Loucy (cell line): ENCODE measurements at regions not wholly inside any gene's neighbourhood (a gene's known extent, or its start where the extent isn't known, plus 50 kb on each side); places are given as distances from the start of the nearest gene placed in this dataset.
"Not testable (repeated sequence)": the region's sequence is repeated elsewhere in the genome, so short reads cannot be mapped to it uniquely, and the experiment has no call there.

Experiments
- H2AFZ ChIP-seq: fragments of 200-600 bp; sonication (generic); 2 replicates; pipeline ENCODE4 v1.6.0; 2016; ENCODE audit warnings: antibody characterized with exemption, mild to moderate bottlenecking, low read length, moderate library complexity
- H3F3A ChIP-seq: fragments of 200-600 bp; 2 replicates; pipeline ENCODE4 v1.6.0; 2016; ENCODE audit warnings: antibody characterized with exemption, low read depth, mild to moderate bottlenecking
- H3K27me3 ChIP-seq: fragments of 200-600 bp; sonication (generic); 2 replicates; pipeline ENCODE4 v1.6.1; 2014; ENCODE audit warnings: low read length, mild to moderate bottlenecking; ENCODE audit not compliant: insufficient read depth, poor library complexity, severe bottlenecking
- H3K36me3 ChIP-seq: fragments of 200-600 bp; sonication (generic); 2 replicates; pipeline ENCODE4 v1.6.1; 2016; ENCODE audit warnings: low read length; ENCODE audit not compliant: insufficient read depth
- H3K4me1 ChIP-seq: fragments of 200-600 bp; sonication (generic); 2 replicates; pipeline ENCODE4 v1.5.1; 2014; ENCODE audit warnings: low read length, mild to moderate bottlenecking; ENCODE audit not compliant: insufficient read depth, poor library complexity, severe bottlenecking
- H3K4me2 ChIP-seq: fragments of 200-600 bp; sonication (generic); 2 replicates; pipeline ENCODE4 v1.6.0; 2014; ENCODE audit warnings: antibody characterized with exemption, low read length, low read depth, mild to moderate bottlenecking; ENCODE audit not compliant: poor library complexity, severe bottlenecking
- H3K4me3 ChIP-seq: fragments of 200-600 bp; sonication (generic); 2 replicates; pipeline ENCODE4 v1.5.1; 2014; ENCODE audit warnings: low read length, mild to moderate bottlenecking, mixed read lengths; ENCODE audit not compliant: poor library complexity, severe bottlenecking
- H3K79me2 ChIP-seq: fragments of 200-600 bp; sonication (generic); 2 replicates; pipeline ENCODE4 v1.6.1; 2014; ENCODE audit warnings: low read length; ENCODE audit not compliant: insufficient read depth
- H3K9ac ChIP-seq: fragments of 200-600 bp; sonication (generic); 2 replicates; pipeline ENCODE4 v1.6.0; 2014; ENCODE audit warnings: mild to moderate bottlenecking, low read depth, low read length, moderate library complexity; ENCODE audit not compliant: poor library complexity, severe bottlenecking
- H3K9me2 ChIP-seq: fragments of 200-600 bp; sonication (generic); replicated peaks from 2 replicates; pipeline ENCODE4 v1.6.1; 2016; ENCODE audit warnings: low read depth, low read length, mixed read lengths
- H3K9me3 ChIP-seq: fragments of 200-600 bp; sonication (generic); 2 replicates; pipeline ENCODE4 v1.6.1; 2014; ENCODE audit warnings: mild to moderate bottlenecking, antibody characterized with exemption, low read length, low read depth; ENCODE audit not compliant: insufficient read depth
- H4K20me1 ChIP-seq: fragments of 200-600 bp; sonication (generic); 2 replicates; pipeline ENCODE4 v1.6.0; 2014; ENCODE audit warnings: antibody characterized with exemption, low read length, mild to moderate bottlenecking; ENCODE audit not compliant: insufficient read depth, poor library complexity, severe bottlenecking
- CTCF ChIP-seq: fragments of 200-600 bp; sonication (generic); conservative IDR thresholded peaks from 2 replicates; pipeline ENCODE4 v1.5.1; 2014; ENCODE audit warnings: mild to moderate bottlenecking, antibody characterized with exemption, low read length
- EZH2phosphoT487 ChIP-seq: fragments of 200-600 bp; IDR thresholded peaks from 2 replicates; pipeline ENCODE4 v1.6.1; 2018; ENCODE audit warnings: antibody characterized with exemption, mild to moderate bottlenecking, moderate library complexity, borderline replicate concordance

- H3K27me3 ChIP-seq, result no peaks in the 10 kb centered on the region
- H3K9me3 ChIP-seq, result no peaks in the 10 kb centered on the region
- peak overlapping the region; percentile 56 for H3K9ac ChIP-seq
- H3K9me2 ChIP-seq, result no peaks in the 10 kb centered on the region
- peak overlapping the region; percentile 81 for H3K4me2 ChIP-seq
- peaks cover 14% of the 10 kb centered on the region for H3K4me1 ChIP-seq
- H3K4me3 ChIP-seq, result peak overlapping the region; percentile 73
- H3K79me2 ChIP-seq, result no peaks in the 10 kb centered on the region
- no peaks in the 10 kb centered on the region for H3F3A ChIP-seq
- no peaks in the 10 kb centered on the region for H4K20me1 ChIP-seq
- no peaks in the 10 kb centered on the region for H3K36me3 ChIP-seq
- TF ChIP-seq CTCF, result no peak
- TF ChIP-seq EZH2phosphoT487, result no peak
- H2AFZ ChIP-seq, result peak overlapping the region; percentile 98
Measured at GRCh38 chr1:117735045-117735992, 129.5 kb downstream of the TENT5C start.

GRCh38 chr1:117739504-117739903, 133.7 kb downstream of the TENT5C start:
- Histone ChIP-seq H3K4me2 (no peak overlapping the region), H3K4me1 (peaks cover 13% of the 10 kb centered on the region), H3K9ac (no peak overlapping the region), H3K4me3 (no peak overlapping the region), H3F3A (no peaks in the 10 kb centered on the region), H3K9me2 (no peaks in the 10 kb centered on the region), H3K9me3 (no peaks in the 10 kb centered on the region), H3K79me2 (no peaks in the 10 kb centered on the region), H4K20me1 (no peaks in the 10 kb centered on the region), H3K36me3 (no peaks in the 10 kb centered on the region), H2AFZ (no peak overlapping the region), H3K27me3 (no peaks in the 10 kb centered on the region)
- TF ChIP-seq EZH2phosphoT487, result no peak
- no peak for TF ChIP-seq CTCF

- TF ChIP-seq CTCF, result no peak
- TF ChIP-seq EZH2phosphoT487, result no peak
Measured at GRCh38 chr1:117740496-117740895, 134.6 kb downstream of the TENT5C start.

GRCh38 chr1:117746565-117746964, 140.7 kb downstream of the TENT5C start:
- not testable (repeated sequence) for H2AFZ ChIP-seq, H3F3A ChIP-seq, H3K79me2 ChIP-seq, H3K4me2 ChIP-seq, H3K27me3 ChIP-seq, H3K9me3 ChIP-seq, H3K9me2 ChIP-seq, H4K20me1 ChIP-seq, H3K9ac ChIP-seq, H3K36me3 ChIP-seq, H3K4me1 ChIP-seq, H3K4me3 ChIP-seq

More at GRCh38 chr1:117740496-117740895, 134.6 kb downstream of the TENT5C start:
- Histone ChIP-seq H3K9me3 (no peaks in the 10 kb centered on the region), H3K27me3 (no peaks in the 10 kb centered on the region), H3K79me2 (no peaks in the 10 kb centered on the region), H3K9me2 (no peaks in the 10 kb centered on the region), H2AFZ (no peak overlapping the region), H4K20me1 (no peaks in the 10 kb centered on the region), H3K4me1 (peaks cover 3% of the 10 kb centered on the region), H3K4me3 (no peak overlapping the region), H3K36me3 (no peaks in the 10 kb centered on the region), H3K4me2 (no peak overlapping the region), H3K9ac (no peak overlapping the region), H3F3A (no peaks in the 10 kb centered on the region)
